Right lobe of liver (tissue), 4 donors: ENCODE measurements at regions not wholly inside any gene's neighbourhood (a gene's known extent, or its start where the extent isn't known, plus 50 kb on each side); places are given as distances from the start of the nearest gene placed in this dataset.

Experiments used
- POLR2A ChIP-seq: fragments of 450-650 bp; IDR thresholded peaks from one replicate; pipeline ENCODE4 v1.6.1; 2017; ENCODE audit warnings: antibody characterized with exemption, mild to moderate bottlenecking
- TF ChIP-seq, protein P1 (sequence below), 4 donors: fragments of 200-600 bp in 3 of 4; fragments of 450-650 bp in 1 of 4; IDR thresholded peaks; one replicate each; pipeline versions ENCODE4 v1.5.1 to v1.8.0; 2016 to 2022; ENCODE audit warnings: antibody characterized with exemption in 4 of 4, mild to moderate bottlenecking in 2 of 4
- donor health status: DM: no; HTN: no; CAD: no.
- donor health status: DM: no; HTN: no; CAD: no.
- donor health status: DM: no; HTN: yes; CAD: no.

DNA sequence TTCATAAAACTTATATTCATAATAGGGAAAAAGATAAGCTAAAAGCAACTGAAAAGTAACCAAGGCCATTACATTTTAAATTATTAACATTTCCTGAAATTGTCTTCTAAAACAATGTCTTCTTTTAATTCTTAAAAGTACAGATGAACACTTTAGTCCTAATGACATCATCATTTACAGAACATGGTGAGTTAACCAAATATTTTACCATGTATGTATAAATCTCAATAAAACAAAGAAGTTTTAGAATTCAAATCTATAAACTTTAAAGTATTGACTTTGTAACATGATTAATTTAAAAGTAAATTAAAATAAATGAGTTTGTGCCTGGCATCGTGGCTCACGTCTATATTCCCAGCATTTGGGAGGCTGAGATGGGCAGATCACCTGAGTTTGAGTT is 125.9 kb upstream of the PRSS16 start:
- no peak for TF ChIP-seq POLR2A
- TF ChIP-seq, protein P1, sequence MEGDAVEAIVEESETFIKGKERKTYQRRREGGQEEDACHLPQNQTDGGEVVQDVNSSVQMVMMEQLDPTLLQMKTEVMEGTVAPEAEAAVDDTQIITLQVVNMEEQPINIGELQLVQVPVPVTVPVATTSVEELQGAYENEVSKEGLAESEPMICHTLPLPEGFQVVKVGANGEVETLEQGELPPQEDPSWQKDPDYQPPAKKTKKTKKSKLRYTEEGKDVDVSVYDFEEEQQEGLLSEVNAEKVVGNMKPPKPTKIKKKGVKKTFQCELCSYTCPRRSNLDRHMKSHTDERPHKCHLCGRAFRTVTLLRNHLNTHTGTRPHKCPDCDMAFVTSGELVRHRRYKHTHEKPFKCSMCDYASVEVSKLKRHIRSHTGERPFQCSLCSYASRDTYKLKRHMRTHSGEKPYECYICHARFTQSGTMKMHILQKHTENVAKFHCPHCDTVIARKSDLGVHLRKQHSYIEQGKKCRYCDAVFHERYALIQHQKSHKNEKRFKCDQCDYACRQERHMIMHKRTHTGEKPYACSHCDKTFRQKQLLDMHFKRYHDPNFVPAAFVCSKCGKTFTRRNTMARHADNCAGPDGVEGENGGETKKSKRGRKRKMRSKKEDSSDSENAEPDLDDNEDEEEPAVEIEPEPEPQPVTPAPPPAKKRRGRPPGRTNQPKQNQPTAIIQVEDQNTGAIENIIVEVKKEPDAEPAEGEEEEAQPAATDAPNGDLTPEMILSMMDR (IDR thresholded peaks at IDR 0.05), result no peak
